H1 (cell line): ENCODE measurements at regions not wholly inside any gene's neighbourhood (a gene's known extent, or its start where the extent isn't known, plus 50 kb on each side); places are given as distances from the start of the nearest gene placed in this dataset.

Source experiments
- CREB1 ChIP-seq: IDR thresholded peaks from 2 replicates; pipeline ENCODE4 v1.6.1; 2012; ENCODE audit warnings: inconsistent platforms
- EP300 ChIP-seq, 2 experiments: IDR thresholded peaks; 1 replicate in 1 of 2; 2 replicates in 1 of 2; pipeline ENCODE4 v1.6.1; 2011 to 2012; ENCODE audit warnings: low read depth in 2 of 2, low read length in 2 of 2, mild to moderate bottlenecking in 2 of 2, borderline replicate concordance in 1 of 2, inconsistent platforms in 1 of 2, moderate library complexity in 1 of 2
- KDM4A ChIP-seq: IDR thresholded peaks from one replicate; pipeline ENCODE4 v1.7.1; 2012; ENCODE audit warnings: low read depth, mild to moderate bottlenecking, moderate library complexity, low read length, inconsistent platforms; ENCODE audit not compliant: severe bottlenecking
- KDM5A ChIP-seq: fragments of 200-600 bp; IDR thresholded peaks from 2 replicates; pipeline ENCODE4 v1.7.1; 2012; ENCODE audit warnings: mild to moderate bottlenecking, low read length, inconsistent platforms, mixed read lengths
- SIRT6 ChIP-seq: IDR thresholded peaks from one replicate; pipeline ENCODE4 v1.7.1; 2012; ENCODE audit warnings: low read length, inconsistent platforms
- YY1 ChIP-seq: IDR thresholded peaks from 2 replicates; pipeline ENCODE4 v1.6.1; 2011; ENCODE audit warnings: low read depth, mild to moderate bottlenecking, low read length
- TF ChIP-seq, protein P1 (sequence below): IDR thresholded peaks from 2 replicates; pipeline ENCODE4 v1.6.1; 2011; ENCODE audit warnings: low read depth, mild to moderate bottlenecking, low read length; ENCODE audit not compliant: insufficient read depth

DNA sequence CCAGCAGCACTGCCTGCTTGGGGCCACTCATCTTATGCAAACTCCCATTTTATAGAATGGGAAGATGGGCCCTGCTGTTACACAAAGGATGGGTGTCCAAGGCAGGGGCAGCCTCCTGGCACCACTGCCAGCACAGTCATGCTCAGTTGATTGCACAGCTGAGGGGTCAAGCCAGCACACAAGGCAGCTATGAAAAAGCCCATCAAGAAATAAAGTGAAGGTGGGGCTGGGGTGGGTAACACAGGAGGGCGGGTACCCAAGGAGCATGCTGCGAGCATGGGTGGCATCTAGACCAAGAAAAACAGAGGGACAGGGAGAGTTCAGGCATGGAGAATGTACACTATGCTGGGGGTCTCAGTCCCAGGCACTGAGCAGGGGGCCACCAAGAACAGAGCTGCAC lies 74.7 kb upstream of the UNC5B start (continued):
- TF ChIP-seq SIRT6 = no peak
- no peak for TF ChIP-seq CREB1
- no peak for TF ChIP-seq KDM5A
- TF ChIP-seq, protein P1, sequence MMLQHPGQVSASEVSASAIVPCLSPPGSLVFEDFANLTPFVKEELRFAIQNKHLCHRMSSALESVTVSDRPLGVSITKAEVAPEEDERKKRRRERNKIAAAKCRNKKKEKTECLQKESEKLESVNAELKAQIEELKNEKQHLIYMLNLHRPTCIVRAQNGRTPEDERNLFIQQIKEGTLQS = no peak
- no peak for TF ChIP-seq EP300 (IDR thresholded peaks at IDR 0.05; ENCODE audit: borderline replicate concordance in 1 of 2, low read depth in 2 of 2, low read length in 2 of 2)
- TF ChIP-seq YY1 = no peak
- no peak for TF ChIP-seq KDM4A
